SK-N-SH (cell line): ENCODE measurements at regions not wholly inside any gene's neighbourhood (a gene's known extent, or its start where the extent isn't known, plus 50 kb on each side); places are given as distances from the start of the nearest gene placed in this dataset.

ENCODE experiments used
- CTCF ChIA-PET: fragments of 300-600, 350-600 bp; formaldehyde crosslinking; extraction: SDS; loops from one replicate; lab custom pipeline; 2021; lab: Yijun Ruan, JAX
- POLR2A ChIA-PET: fragments of 350-600 bp; sonication (Branson Sonifier 250); formaldehyde crosslinking; extraction: SDS; loops from one replicate; lab custom pipeline; 2020; ENCODE audit warnings: antibody characterized with exemption, inconsistent platforms; lab: Yijun Ruan, JAX
- DNase-seq: peaks from one replicate; pipeline ENCODE4 v3.0.0; 2012
- H2AFZ ChIP-seq: fragments of 200-600 bp; sonication (generic); 2 replicates; pipeline ENCODE4 v1.8.1; 2016; ENCODE audit warnings: antibody characterized with exemption, mild to moderate bottlenecking, low read depth
- H3F3A ChIP-seq: fragments of 200-600 bp; sonication (generic); replicated peaks from 2 replicates; pipeline ENCODE3; 2016; ENCODE audit warnings: antibody characterized with exemption, mild to moderate bottlenecking; ENCODE audit not compliant: insufficient read depth
- H3K27ac ChIP-seq, 2 experiments: fragments of 200-500 bp in 1 of 2; fragments of 200-600 bp in 1 of 2; sonication (Bioruptor generic) in 1 of 2; sonication (generic), shearing (Covaris generic) in 1 of 2; 2 replicates each; pipeline versions ENCODE4 v1.5.1 to v1.6.1; 2014 to 2016; ENCODE audit warnings: low read depth in 2 of 2, inconsistent platforms in 1 of 2, low read length in 1 of 2, mild to moderate bottlenecking in 1 of 2, mixed read lengths in 1 of 2
- H3K27me3 ChIP-seq: fragments of 200-600 bp; sonication (generic), shearing (Covaris generic); 2 replicates; pipeline ENCODE4 v1.6.1; 2016; ENCODE audit warnings: mixed run types; ENCODE audit not compliant: insufficient read depth
- H3K36me3 ChIP-seq, 2 experiments: fragments of 200-500 bp in 1 of 2; fragments of 200-600 bp in 1 of 2; sonication (Bioruptor generic) in 1 of 2; sonication (generic) in 1 of 2; replicated peaks in 1 of 2; 2 replicates each; pipeline versions ENCODE3 to v1.5.1; 2014 to 2016; ENCODE audit warnings: low read length in 1 of 2, mild to moderate bottlenecking in 1 of 2; ENCODE audit not compliant: insufficient read depth in 2 of 2, control insufficient read depth in 1 of 2
- H3K4me1 ChIP-seq, 2 experiments: fragments of 200-500 bp in 1 of 2; fragments of 200-600 bp in 1 of 2; sonication (Bioruptor generic) in 1 of 2; sonication (generic), shearing (Covaris generic) in 1 of 2; 2 replicates each; pipeline versions ENCODE4 v1.5.1 to v1.6.1; 2014 to 2016; ENCODE audit warnings: low read depth in 1 of 2, low read length in 1 of 2, mixed run types in 1 of 2; ENCODE audit not compliant: insufficient read depth in 2 of 2, control insufficient read depth in 1 of 2
- H3K4me2 ChIP-seq: fragments of 200-600 bp; sonication (generic), shearing (Covaris generic); 2 replicates; pipeline ENCODE4 v1.6.1; 2017; ENCODE audit warnings: mixed run types
- H3K4me3 ChIP-seq, 2 experiments: fragments of 200-500 bp in 1 of 2; fragments of 200-600 bp in 1 of 2; sonication (Bioruptor generic) in 1 of 2; sonication (generic), shearing (Covaris generic) in 1 of 2; 2 replicates each; pipeline versions ENCODE4 v1.5.1 to v1.8.1; 2014 to 2016; ENCODE audit warnings: low read depth in 2 of 2, inconsistent platforms in 1 of 2, low read length in 1 of 2, mild to moderate bottlenecking in 1 of 2, mixed read lengths in 1 of 2, moderate library complexity in 1 of 2
- H3K79me2 ChIP-seq: fragments of 200-600 bp; sonication (generic); 2 replicates; pipeline ENCODE4 v1.8.1; 2017; ENCODE audit warnings: mild to moderate bottlenecking; ENCODE audit not compliant: insufficient read depth
- H3K9ac ChIP-seq: fragments of 200-600 bp; sonication (generic); 2 replicates; pipeline ENCODE4 v1.6.1; 2017; ENCODE audit warnings: mixed run types
- H3K9me2 ChIP-seq: fragments of 200-600 bp; sonication (generic); 2 replicates; pipeline ENCODE4 v1.6.1; 2017; ENCODE audit warnings: mixed run types
- H3K9me3 ChIP-seq: fragments of 200-600 bp; sonication (generic); 2 replicates; pipeline ENCODE4 v1.6.1; 2017; ENCODE audit warnings: mixed run types, mild to moderate bottlenecking, moderate library complexity
- H4K20me1 ChIP-seq: fragments of 200-600 bp; sonication (generic); 2 replicates; pipeline ENCODE4 v1.6.1; 2017; ENCODE audit warnings: mild to moderate bottlenecking, mixed run types; ENCODE audit not compliant: insufficient read depth
- CHD2 ChIP-seq: fragments of 150-350 bp; IDR thresholded peaks from 2 replicates; pipeline ENCODE4 v1.6.1; 2018; ENCODE audit warnings: low read length; ENCODE audit not compliant: partially characterized antibody
- CTCF ChIP-seq: fragments of 200-600 bp; sonication (generic); IDR thresholded peaks from 2 replicates; pipeline ENCODE4 v1.6.1; 2017; ENCODE audit warnings: antibody characterized with exemption, mild to moderate bottlenecking, moderate library complexity
- EP300 ChIP-seq, 2 experiments: IDR thresholded peaks; 2 replicates each; pipeline versions ENCODE4 v1.4.0 to v1.6.1; 2012; ENCODE audit warnings: borderline replicate concordance in 1 of 2, low read depth in 1 of 2, low read length in 1 of 2
- FOXM1 ChIP-seq: IDR thresholded peaks from 2 replicates; pipeline ENCODE4 v1.4.0; 2012; ENCODE audit warnings: low read depth, mild to moderate bottlenecking
- GABPA ChIP-seq: IDR thresholded peaks from 2 replicates; pipeline ENCODE4 v1.4.0; 2012; ENCODE audit warnings: low read depth, mild to moderate bottlenecking
- GATA2 ChIP-seq: sonication (generic); formaldehyde crosslinking; IDR thresholded peaks from 2 replicates; pipeline ENCODE4 v1.5.0; 2020; ENCODE audit warnings: mild to moderate bottlenecking, missing genetic modification reagents
- MXI1 ChIP-seq: IDR thresholded peaks from 2 replicates; pipeline ENCODE4 v1.6.1; 2012; ENCODE audit warnings: mild to moderate bottlenecking, low read depth, low read length, improper control_type of control experiment
- POLR2AphosphoS5 ChIP-seq: IDR thresholded peaks from 2 replicates; pipeline ENCODE4 v1.6.1; 2012; ENCODE audit warnings: low read depth, low read length
- RAD21 ChIP-seq: IDR thresholded peaks from 2 replicates; pipeline ENCODE4 v1.6.1; 2012; ENCODE audit warnings: mild to moderate bottlenecking, low read length
- REST ChIP-seq: IDR thresholded peaks from 2 replicates; pipeline ENCODE4 v1.6.1; 2012; ENCODE audit warnings: mild to moderate bottlenecking, low read depth, low read length, moderate library complexity
- SMC3 ChIP-seq: IDR thresholded peaks from 2 replicates; pipeline ENCODE4 v1.6.1; 2012; ENCODE audit warnings: low read depth, low read length, improper control_type of control experiment
- TAF1 ChIP-seq: IDR thresholded peaks from 2 replicates; pipeline ENCODE4 v1.6.1; 2012; ENCODE audit warnings: low read depth, mild to moderate bottlenecking, low read length, moderate library complexity, borderline replicate concordance
- USF2 ChIP-seq: fragments of 150-350 bp; IDR thresholded peaks from 2 replicates; pipeline ENCODE4 v1.6.1; 2017; ENCODE audit warnings: antibody characterized with exemption, low read length, low read depth, borderline replicate concordance
- ZBTB33 ChIP-seq: IDR thresholded peaks from 2 replicates; pipeline ENCODE4 v1.4.0; 2012; ENCODE audit warnings: low read depth, borderline replicate concordance
- WGBS: methylation state at CpG from one replicate; pipeline ENCODE4 v1.1.6; 2017; ENCODE audit warnings: low lambda C conversion rate; 5-methylcytosine and 5-hydroxymethylcytosine counted together

GRCh38 chr16:9286930-9287329, 195.5 kb downstream of the HAPSTR1 start (continued):
- TF ChIP-seq GATA2 (CRISPR knock-in tag) (no peak), CHD2 (no peak), SMC3 (no peak)

- 0% methylated on average over 2 of the region's 2 CpGs for WGBS
- TF ChIP-seq CTCF (no peak), EP300 (IDR thresholded peaks at IDR 0.05; ENCODE audit: borderline replicate concordance in 1 of 2, low read depth in 1 of 2, low read length in 1 of 2) (no peak), GABPA (no peak), USF2 (no peak), CHD2 (no peak), TAF1 (no peak), RAD21 (no peak), REST (no peak), ZBTB33 (no peak), MXI1 (no peak), POLR2AphosphoS5 (no peak), FOXM1 (no peak)
- CTCF ChIA-PET, result interaction anchor here (1.9 kb wide), 1 partner anchor 352 kb away, joined by 5 read pairs; no protein-coding TSS in a partner anchor
- Histone ChIP-seq H3K4me2 (no peak overlapping the region), H3K36me3 (no peaks in the 10 kb centered on the region), H3K4me3 (no peak overlapping the region), H3K27ac (no peak overlapping the region), H3K79me2 (no peaks in the 10 kb centered on the region), H3K9ac (no peak overlapping the region), H4K20me1 (no peaks in the 10 kb centered on the region), H2AFZ (no peak overlapping the region), H3F3A (no peaks in the 10 kb centered on the region), H3K9me2 (no peaks in the 10 kb centered on the region), H3K27me3 (no peaks in the 10 kb centered on the region), H3K4me1 (no peaks in the 10 kb centered on the region), H3K9me3 (no peaks in the 10 kb centered on the region)
- no peak for DNase-seq
- POLR2A ChIA-PET, result no interaction called here
Observed at GRCh38 chr16:9296271-9296590, 204.8 kb downstream of the HAPSTR1 start.
